Skeletal muscle satellite cell (primary cell): ENCODE measurements at regions not wholly inside any gene's neighbourhood (a gene's known extent, or its start where the extent isn't known, plus 50 kb on each side); places are given as distances from the start of the nearest gene placed in this dataset.
"Not testable (repeated sequence)": the region's sequence is repeated elsewhere in the genome, so short reads cannot be mapped to it uniquely, and the experiment has no call there.

Experiments
- H3K27me3 ChIP-seq: 2 replicates; pipeline ENCODE4 v1.7.0; 2013; ENCODE audit warnings: low read length; ENCODE audit not compliant: control insufficient read depth, insufficient read depth
- H3K36me3 ChIP-seq: 2 replicates; pipeline ENCODE4 v1.7.0; 2013; ENCODE audit warnings: mild to moderate bottlenecking, control low read depth, low read length; ENCODE audit not compliant: insufficient read depth
- H3K4me1 ChIP-seq: 2 replicates; pipeline ENCODE4 v1.7.0; 2013; ENCODE audit warnings: low read length; ENCODE audit not compliant: control insufficient read depth, insufficient read depth
- H3K4me2 ChIP-seq: 2 replicates; pipeline ENCODE4 v1.7.0; 2013; ENCODE audit warnings: mild to moderate bottlenecking, low read length
- H3K4me3 ChIP-seq: 2 replicates; pipeline ENCODE4 v1.7.0; 2013; ENCODE audit warnings: low read length
- H3K9ac ChIP-seq: 2 replicates; pipeline ENCODE4 v1.7.0; 2013; ENCODE audit warnings: mild to moderate bottlenecking, low read depth, low read length, moderate library complexity
- H3K9me3 ChIP-seq: replicated peaks from 2 replicates; pipeline ENCODE4 v1.7.0; 2013; ENCODE audit warnings: mild to moderate bottlenecking, control low read depth, low read length

- Histone ChIP-seq H3K4me3 (no peak overlapping the region), H3K4me2 (no peak overlapping the region), H3K9ac (no peak overlapping the region), H3K27me3 (no peaks in the 10 kb centered on the region), H3K4me1 (no peaks in the 10 kb centered on the region), H3K36me3 (no peaks in the 10 kb centered on the region), H3K9me3 (no peaks in the 10 kb centered on the region)
These were observed 52.5 kb upstream of the WDFY3 start for GRCh38 chr4:85018983-85019382.

- H3K9me3 ChIP-seq = no peaks in the 10 kb centered on the region
- no peaks in the 10 kb centered on the region for H3K27me3 ChIP-seq
- no peaks in the 10 kb centered on the region for H3K4me1 ChIP-seq
These were observed 52.9 kb upstream of the WDFY3 start for GRCh38 chr4:85019411-85019810.

DNA sequence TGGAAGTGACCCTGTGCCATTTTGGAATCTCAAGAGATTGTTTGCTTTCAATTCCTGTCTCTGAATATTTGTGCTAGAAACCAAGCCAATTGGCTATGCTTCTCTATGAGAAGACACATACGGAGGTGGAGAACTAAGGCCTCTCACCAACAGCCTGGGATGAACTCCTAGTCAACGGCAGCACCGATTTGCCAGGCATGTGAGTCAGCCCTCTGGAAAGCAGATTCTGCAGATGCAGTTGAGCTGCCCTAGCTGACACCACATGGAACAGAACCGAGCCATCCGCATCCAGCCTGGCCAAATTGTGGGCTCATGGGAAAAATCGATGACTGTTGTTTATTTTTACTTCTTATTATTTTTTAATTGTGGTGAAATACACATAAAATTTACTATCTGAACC, 58.2 kb upstream of the WDFY3 start:
- no peak overlapping the region for H3K9ac ChIP-seq
- no peaks in the 10 kb centered on the region for H3K36me3 ChIP-seq

More at GRCh38 chr4:85019411-85019810, 52.9 kb upstream of the WDFY3 start:
- no peak overlapping the region for H3K4me3 ChIP-seq
- no peaks in the 10 kb centered on the region for H3K36me3 ChIP-seq
- H3K9ac ChIP-seq = no peak overlapping the region
- H3K4me2 ChIP-seq = no peak overlapping the region

GRCh38 chr4:85028910-85029309, 62.4 kb upstream of the WDFY3 start:
- Histone ChIP-seq H3K9ac (no peak overlapping the region), H3K9me3 (no peaks in the 10 kb centered on the region), H3K4me1 (no peaks in the 10 kb centered on the region), H3K4me3 (no peak overlapping the region), H3K27me3 (no peaks in the 10 kb centered on the region), H3K36me3 (no peaks in the 10 kb centered on the region), H3K4me2 (no peak overlapping the region)

More for the DNA sequence above, 58.2 kb upstream of the WDFY3 start:
- Histone ChIP-seq H3K4me1 (no peaks in the 10 kb centered on the region), H3K4me3 (no peak overlapping the region), H3K4me2 (no peak overlapping the region), H3K9me3 (no peaks in the 10 kb centered on the region), H3K27me3 (no peaks in the 10 kb centered on the region)

DNA sequence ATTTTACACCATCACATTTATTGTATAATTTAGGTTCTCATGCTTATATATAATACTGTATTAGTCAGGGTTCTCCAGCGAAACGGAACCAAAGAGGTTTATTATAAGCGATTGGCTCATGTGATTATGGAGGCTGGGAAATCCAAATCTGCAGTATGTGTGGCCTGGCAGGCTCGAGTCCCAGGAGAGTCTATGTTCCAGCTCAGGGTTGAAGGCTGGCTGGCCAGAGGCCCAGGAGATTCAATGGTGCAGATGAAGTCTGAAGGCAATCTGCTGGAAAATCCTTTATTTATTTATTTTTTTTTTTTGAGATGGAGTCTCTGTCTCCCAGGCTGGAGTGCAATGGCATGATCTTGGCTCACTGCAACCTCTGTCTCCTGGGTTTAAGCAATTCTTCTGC, 63.0 kb upstream of the WDFY3 start:
- H3K27me3 ChIP-seq = no peaks in the 10 kb centered on the region
- no peaks in the 10 kb centered on the region for H3K9me3 ChIP-seq
- H3K4me3 ChIP-seq = no peak overlapping the region
- no peaks in the 10 kb centered on the region for H3K4me1 ChIP-seq
- no peak overlapping the region for H3K4me2 ChIP-seq
- no peak overlapping the region for H3K9ac ChIP-seq
- H3K36me3 ChIP-seq = no peaks in the 10 kb centered on the region

DNA sequence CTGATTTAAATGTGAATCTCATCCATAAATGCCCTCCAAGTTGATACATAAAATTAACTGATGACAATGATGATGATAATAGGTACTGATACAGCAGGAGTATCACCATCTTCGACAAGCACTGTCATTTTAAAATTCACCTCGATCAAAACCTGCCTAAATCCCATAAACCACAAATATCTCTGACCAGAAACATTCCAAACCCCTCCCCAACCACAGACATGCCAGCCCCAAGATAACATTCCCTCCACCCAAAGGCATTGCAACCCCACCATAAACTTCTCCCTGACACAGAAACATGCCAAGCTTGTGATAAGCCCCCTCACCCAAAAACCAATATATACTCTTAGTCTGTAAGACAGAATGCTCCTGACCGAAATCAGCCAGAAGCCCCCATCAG, 63.7 kb upstream of the WDFY3 start:
- no peaks in the 10 kb centered on the region for H3K9me3 ChIP-seq
- no peak overlapping the region for H3K9ac ChIP-seq

GRCh38 chr4:85033838-85034237, 67.3 kb upstream of the WDFY3 start:
- not testable (repeated sequence) for H3K4me1 ChIP-seq, H3K4me3 ChIP-seq, H3K4me2 ChIP-seq, H3K9ac ChIP-seq, H3K27me3 ChIP-seq, H3K36me3 ChIP-seq, H3K9me3 ChIP-seq

More for the DNA sequence above, 63.7 kb upstream of the WDFY3 start:
- Histone ChIP-seq H3K36me3 (no peaks in the 10 kb centered on the region), H3K4me3 (no peak overlapping the region), H3K4me1 (no peaks in the 10 kb centered on the region), H3K27me3 (no peaks in the 10 kb centered on the region), H3K4me2 (no peak overlapping the region)

- Histone ChIP-seq H3K4me3 (no peak overlapping the region), H3K9ac (no peak overlapping the region), H3K9me3 (no peaks in the 10 kb centered on the region), H3K4me1 (peaks cover 11% of the 10 kb centered on the region), H3K27me3 (no peaks in the 10 kb centered on the region), H3K36me3 (no peaks in the 10 kb centered on the region), H3K4me2 (peak overlapping the region; percentile 33)
These were observed 73.0 kb upstream of the WDFY3 start for GRCh38 chr4:85039526-85039925.

DNA sequence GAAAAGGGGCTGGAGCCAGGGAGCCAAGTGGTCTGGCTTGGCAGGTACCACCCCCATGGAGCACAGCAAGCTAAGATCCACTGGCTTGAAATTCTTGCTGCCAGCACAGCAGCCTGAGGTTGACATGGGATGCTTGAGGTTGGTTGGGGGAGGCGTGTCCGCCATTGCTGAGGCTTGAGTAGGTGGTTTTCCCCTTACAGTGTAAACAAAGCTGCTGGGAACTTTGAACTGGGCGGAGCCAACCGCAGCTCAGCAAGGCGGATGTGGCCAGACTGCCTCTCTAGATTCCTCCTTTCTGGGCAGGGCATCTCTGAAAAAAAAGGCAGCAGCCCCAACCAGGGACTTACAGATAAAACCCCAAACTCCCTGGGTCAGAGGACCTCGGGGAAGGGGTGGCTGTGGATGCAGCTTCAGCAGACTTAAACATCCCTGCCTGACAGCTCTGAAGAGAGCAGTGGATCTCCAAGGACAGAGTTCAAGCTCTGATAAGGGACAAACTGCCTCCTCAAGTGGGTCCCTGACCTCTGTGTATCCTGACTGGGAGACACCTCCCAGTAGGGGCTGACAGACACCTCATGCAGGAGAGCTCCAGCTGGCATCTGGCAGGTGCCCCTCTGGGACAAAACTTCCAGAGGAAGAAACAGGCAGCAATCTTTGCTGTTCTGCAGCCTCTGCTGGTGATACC, 77.5 kb upstream of the WDFY3 start:
- not testable (repeated sequence) for H3K27me3 ChIP-seq, H3K9me3 ChIP-seq, H3K4me2 ChIP-seq, H3K4me3 ChIP-seq, H3K9ac ChIP-seq, H3K36me3 ChIP-seq
- peaks cover 11% of the 10 kb centered on the region for H3K4me1 ChIP-seq

- Histone ChIP-seq H3K4me2 (no peak overlapping the region), H3K4me3 (no peak overlapping the region), H3K9me3 (no peaks in the 10 kb centered on the region), H3K36me3 (no peaks in the 10 kb centered on the region), H3K27me3 (peaks cover 8% of the 10 kb centered on the region), H3K4me1 (no peaks in the 10 kb centered on the region), H3K9ac (no peak overlapping the region)
These were observed 84.2 kb upstream of the WDFY3 start for GRCh38 chr4:85050736-85051135.

- Histone ChIP-seq H3K4me1 (no peaks in the 10 kb centered on the region), H3K4me3 (no peak overlapping the region), H3K36me3 (no peaks in the 10 kb centered on the region), H3K4me2 (no peak overlapping the region), H3K27me3 (peaks cover 11% of the 10 kb centered on the region), H3K9ac (no peak overlapping the region), H3K9me3 (no peaks in the 10 kb centered on the region)
These were observed 85.0 kb upstream of the WDFY3 start for GRCh38 chr4:85051526-85051925.

DNA sequence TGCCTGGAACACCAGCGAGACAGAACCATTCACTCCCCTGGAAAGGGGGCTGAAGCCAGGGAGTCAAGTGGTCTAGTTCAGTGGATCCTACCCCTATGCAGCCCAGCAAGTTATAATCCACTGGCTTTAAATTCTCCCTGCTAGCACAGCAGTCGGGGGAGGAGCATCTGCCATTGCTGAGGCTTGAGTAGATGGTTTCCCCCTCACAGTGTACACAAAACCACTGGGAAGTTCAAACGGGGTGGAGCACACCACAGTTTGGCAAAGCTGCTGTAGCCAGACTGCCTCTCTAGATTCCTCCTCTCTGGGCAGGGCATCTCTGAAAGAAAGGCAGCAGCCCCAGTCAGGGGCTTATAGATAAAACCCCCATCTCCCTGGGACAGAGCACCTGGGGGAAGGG, 88.4 kb upstream of the WDFY3 start:
- H3K36me3 ChIP-seq, H3K4me2 ChIP-seq, H3K4me1 ChIP-seq, H3K4me3 ChIP-seq, H3K9me3 ChIP-seq, H3K9ac ChIP-seq: not testable (repeated sequence)
- H3K27me3 ChIP-seq = peaks cover 11% of the 10 kb centered on the region
